ENCODE measurements at regions not wholly inside any gene's neighbourhood (a gene's known extent, or its start where the extent isn't known, plus 50 kb on each side); places are given as distances from the start of the nearest gene placed in this dataset.
"Not testable (repeated sequence)": the region's sequence is repeated elsewhere in the genome, so short reads cannot be mapped to it uniquely, and the experiment has no call there.

DNA sequence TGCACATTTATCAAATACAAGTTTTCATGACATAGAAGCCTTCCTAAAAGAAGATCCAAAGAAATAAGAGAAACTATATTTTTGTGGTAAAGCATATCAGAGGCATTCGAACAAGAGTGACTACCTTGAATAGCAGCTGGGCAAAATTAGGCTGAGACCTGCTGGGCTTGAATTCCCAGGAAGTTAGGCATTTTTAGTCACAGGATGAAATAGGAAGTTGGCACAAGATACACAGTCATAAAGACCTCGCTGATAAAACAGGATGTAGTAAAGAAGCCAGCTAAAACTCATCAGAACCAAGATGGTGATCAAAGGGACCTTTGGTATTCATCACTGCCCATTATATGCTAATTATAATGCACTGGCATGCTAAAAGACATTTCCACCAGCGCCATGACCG is 1302.3 kb upstream of the NRXN1 start:
- DNase-seq (ENCODE audit: low read depth, low spot score), result no peak

GRCh38 chr2:52327641-52328040 is 1295.7 kb upstream of the NRXN1 start:
- no peak for DNase-seq (ENCODE audit: low read depth, low spot score)

DNA sequence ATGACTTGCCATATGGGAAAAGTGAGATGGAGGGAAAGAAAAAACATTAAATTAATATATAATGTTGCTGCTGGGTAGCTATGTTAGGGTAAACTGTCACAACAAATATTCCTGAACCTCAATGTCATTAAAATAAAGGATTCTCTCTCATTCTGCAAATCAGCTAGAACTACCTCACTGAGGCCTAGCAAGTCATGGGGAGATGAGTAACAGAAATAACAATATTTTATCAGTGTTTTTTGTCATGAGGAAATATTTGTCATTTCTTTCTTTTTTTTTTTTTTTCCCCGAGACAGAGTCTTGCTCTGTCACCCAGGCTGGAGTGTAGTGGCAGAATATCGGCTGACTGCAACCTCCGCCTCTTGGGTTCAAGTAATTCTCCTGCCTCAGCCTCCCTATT is 1282.3 kb upstream of the NRXN1 start:
- no peak for DNase-seq (ENCODE audit: low read depth, low spot score)

GRCh38 chr2:52312486-52312885 is 1280.6 kb upstream of the NRXN1 start:
- peak; percentile 3 for DNase-seq (ENCODE audit: low read depth, low spot score)

DNA sequence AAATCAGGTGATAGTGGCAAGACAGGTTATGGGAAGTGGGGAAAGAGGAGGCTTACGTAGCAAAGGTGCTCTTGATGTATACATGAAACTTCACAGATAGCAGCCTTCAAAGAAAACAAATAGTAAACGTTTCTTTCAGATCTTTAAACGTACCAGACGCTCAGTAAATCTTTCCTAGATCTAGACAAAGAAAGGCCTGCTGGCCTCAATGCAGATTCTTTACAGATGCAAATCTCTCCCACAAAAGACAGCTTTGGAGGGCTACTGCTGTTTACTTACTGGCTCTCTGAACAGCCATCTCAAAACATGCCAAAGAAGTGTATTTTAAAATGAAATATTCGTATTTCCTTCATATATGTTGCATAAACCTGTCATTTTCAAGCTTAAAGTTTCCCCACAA is 1279.9 kb upstream of the NRXN1 start:
- no peak for DNase-seq (ENCODE audit: low read depth, low spot score)

- no peak for DNase-seq (ENCODE audit: low read depth, low spot score)
These were observed 1276.2 kb upstream of the NRXN1 start for GRCh38 chr2:52308156-52308555.

DNA sequence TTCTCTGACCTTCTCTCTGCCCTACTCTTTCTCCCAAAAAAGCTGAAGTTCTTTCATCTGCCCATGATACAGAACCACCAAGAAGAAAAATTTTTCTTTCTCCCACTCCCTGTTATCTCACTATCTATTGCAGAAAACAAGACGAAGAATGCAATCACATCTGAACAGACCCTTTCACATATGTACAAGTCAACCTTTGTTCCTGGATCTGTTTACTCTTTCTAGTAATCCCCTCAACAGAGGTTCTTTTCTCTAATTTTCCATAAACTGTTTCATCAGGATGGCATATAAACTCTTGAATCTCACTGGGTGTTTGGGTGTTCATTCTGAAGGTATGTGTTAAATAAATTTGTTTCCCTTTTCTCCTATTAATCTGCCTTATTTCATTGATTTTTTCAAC is 1262.7 kb upstream of the NRXN1 start:
- DNase-seq (ENCODE audit: low read depth, low spot score), result no peak

- no peak for DNase-seq (ENCODE audit: low read depth, low spot score)
These were observed 1260.9 kb upstream of the NRXN1 start for GRCh38 chr2:52292801-52293200.

DNA sequence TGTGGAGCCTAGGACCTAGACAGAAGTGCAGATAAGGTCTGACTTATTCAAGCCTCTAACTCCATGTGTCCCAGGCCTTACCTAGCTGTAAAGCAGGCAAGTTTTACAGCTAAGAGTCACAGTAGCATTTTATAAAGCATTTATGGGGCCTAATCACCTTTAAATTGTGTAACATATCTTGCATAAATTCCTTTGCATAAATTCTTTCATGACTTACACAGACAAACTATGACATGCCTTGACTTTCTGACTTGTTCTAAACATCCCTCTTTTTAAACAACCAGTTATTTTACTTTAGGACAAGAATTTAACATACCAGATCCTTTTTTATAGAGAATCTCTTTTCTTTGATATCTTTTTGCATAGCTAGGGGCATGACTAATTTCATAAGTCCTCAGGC is 1257.8 kb upstream of the NRXN1 start:
- no peak for DNase-seq (ENCODE audit: low read depth, low spot score)

- peak; percentile 37 for DNase-seq (ENCODE audit: low read depth, low spot score)
These were observed 1256.7 kb upstream of the NRXN1 start for GRCh38 chr2:52288596-52288995.

DNA sequence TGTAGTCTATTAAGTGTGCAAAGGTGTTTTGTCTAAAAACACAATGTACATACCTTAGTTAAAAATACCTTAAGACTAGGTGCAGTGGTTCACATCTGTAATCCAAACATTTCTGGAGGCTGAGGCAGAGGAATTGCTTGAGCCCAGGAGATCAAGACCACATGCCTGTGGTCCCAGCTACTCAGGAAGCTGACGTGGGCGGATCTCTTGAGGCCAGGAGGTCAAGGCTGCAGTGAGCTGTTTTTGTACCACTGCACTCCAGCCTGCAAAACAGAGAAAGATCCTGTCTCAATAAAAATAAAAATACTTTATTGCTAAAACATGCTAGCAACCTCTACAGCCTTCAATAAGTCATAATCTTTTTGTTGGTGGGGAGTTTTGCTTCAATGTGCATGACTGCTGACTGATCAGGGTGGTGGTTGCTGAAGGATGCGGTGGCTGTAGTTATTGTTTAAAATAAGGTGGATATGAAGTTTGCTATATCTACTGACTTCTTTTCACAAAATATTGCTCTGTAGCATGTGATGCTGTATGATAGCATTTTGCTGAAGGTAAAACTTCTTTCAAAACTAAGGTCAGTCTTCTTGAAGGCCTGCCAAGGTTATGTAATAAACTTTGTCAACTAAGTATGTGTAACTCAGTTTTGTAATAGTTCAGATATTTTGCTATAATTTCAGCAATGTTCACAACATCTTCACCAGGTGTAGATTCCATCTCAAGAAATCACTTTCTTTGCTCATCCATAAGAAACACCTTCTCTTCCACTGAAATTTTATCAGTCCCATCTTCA is 1238.0 kb upstream of the NRXN1 start:
- peak; percentile 12 for DNase-seq (ENCODE audit: low read depth, low spot score)

DNA sequence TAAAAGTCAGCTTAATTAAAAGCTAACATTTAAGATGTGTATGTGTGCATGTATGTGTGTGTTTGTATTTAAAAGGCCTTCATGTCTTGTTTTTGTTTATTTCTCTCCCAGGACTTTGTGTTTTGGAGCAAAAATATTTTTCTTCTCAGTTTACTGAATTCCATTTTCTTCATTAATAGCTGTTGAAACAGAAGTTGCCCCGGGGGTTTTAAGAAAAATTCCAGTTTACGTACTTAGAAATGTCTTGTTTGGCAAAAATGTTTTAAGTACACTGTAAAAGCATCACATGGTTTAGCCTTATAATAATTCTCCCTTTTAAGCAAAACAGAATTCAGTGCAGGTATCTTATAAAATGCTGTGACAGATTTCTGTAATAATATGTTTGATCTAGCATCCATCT is 1233.0 kb upstream of the NRXN1 start:
- DNase-seq (ENCODE audit: low read depth, low spot score), result no peak

DNA sequence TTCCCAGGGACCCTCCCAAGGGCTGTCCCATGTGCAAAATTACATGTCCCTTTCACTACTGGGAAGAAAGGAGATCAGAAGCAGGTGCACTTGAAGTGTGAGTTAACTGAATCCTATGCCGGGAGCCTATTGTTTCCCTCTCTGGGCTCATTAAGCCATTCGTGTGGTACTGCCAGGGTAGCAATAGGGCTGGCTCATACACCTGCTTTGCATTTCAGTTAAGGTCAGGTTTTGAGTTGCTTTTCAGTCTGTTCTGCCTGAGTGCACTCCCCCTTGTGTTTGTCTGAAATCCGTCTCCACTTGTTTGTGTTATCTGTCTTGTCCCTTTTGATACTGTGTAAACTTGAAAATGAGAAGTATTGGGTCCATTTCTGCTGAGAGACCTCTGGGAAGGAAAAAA is 1232.6 kb upstream of the NRXN1 start:
- no peak for DNase-seq (ENCODE audit: low read depth, low spot score)

GRCh38 chr2:52260904-52261303 is 1229.0 kb upstream of the NRXN1 start:
- no peak for DNase-seq (ENCODE audit: low read depth, low spot score)

- not testable (repeated sequence) for DNase-seq (ENCODE audit: low read depth, low spot score)
These were observed 1227.0 kb upstream of the NRXN1 start for GRCh38 chr2:52258967-52259366.

- DNase-seq (ENCODE audit: low read depth, low spot score), result no peak
These were observed 1226.1 kb upstream of the NRXN1 start for GRCh38 chr2:52258038-52258437.

- DNase-seq (ENCODE audit: low read depth, low spot score), result no peak
These were observed 1221.6 kb upstream of the NRXN1 start for GRCh38 chr2:52253416-52253980.

- DNase-seq (ENCODE audit: low read depth, low spot score), result no peak
These were observed 1206.8 kb upstream of the NRXN1 start for GRCh38 chr2:52238782-52239181.

DNA sequence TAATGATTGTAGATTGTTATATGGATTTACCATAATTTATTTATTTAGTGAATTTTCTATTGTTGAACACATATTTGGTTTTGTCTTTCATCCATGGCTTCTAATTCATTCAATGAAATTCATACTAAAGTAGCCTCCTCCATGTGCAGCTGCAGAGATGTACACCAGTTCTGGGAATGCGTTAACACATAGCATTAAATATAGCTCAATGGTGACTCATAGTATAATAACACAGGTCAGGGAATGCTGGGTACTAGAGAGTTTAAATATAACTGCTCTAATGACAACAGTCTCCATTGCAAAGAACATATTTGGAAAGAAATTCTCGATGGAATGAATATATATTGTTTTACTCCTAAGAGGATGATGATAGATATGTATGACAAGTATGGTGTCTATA is 1190.2 kb upstream of the NRXN1 start:
- DNase-seq (ENCODE audit: low read depth, low spot score), result no peak

DNA sequence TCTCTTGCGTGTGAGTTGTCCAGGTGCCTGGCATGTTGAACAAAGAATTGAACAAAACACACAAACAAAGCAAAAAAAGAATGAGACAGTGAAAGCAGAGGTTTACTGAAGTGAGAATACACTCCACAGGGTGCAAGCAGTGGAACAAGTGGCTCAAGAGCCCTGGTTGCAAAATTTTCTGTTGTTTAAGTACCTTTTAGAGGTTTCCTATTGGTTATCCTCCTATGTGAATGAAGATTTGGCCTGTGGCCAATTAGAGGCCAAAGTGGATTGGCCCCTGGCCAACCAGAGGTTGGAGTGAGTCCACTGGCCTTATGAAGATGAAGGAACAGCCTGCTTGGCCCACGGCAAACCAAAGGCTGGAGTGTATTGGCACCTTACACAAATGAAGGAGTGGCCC is 1188.5 kb upstream of the NRXN1 start:
- DNase-seq (ENCODE audit: low read depth, low spot score), result no peak

DNA sequence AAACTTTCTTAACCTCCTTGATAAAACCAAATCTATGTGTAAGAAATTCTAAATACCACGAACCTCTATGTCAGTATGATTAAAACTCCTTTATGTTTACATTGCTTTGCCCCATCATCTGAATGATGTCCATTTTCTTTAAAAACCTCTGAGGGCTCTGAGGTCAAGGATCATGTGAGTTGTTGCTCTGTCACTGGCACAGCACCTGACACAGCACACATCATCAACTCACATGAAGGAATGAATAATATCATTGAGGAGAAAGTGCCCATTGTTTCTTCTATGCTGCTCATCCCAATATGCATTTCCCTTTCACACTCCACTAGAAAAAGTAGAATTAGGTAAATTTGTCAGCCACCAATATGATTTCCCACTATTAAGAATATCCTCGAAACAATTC is 1178.7 kb upstream of the NRXN1 start:
- DNase-seq (ENCODE audit: low read depth, low spot score), result no peak

DNA sequence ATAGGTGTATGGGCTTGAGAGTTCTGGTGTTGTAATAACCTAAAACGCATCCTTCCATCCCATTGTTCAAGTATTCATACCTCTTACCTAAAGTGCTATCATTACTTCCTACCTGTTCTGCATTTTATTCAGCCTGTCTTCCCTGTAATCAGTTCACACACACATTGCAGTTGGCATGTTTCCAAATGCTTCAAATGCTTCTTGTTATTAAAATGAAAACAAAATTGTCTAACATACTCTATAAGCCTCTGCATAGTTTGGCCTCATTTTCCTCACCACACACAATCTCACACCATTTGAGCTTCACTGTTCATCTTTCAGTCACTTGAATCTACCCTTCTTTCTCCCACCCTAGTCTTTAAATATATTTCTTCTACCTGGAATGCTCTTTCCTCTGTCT is 1178.2 kb upstream of the NRXN1 start:
- no peak for DNase-seq (ENCODE audit: low read depth, low spot score)

GRCh38 chr2:52194342-52194741 is 1162.4 kb upstream of the NRXN1 start:
- DNase-seq (ENCODE audit: low read depth, low spot score), result no peak

DNA sequence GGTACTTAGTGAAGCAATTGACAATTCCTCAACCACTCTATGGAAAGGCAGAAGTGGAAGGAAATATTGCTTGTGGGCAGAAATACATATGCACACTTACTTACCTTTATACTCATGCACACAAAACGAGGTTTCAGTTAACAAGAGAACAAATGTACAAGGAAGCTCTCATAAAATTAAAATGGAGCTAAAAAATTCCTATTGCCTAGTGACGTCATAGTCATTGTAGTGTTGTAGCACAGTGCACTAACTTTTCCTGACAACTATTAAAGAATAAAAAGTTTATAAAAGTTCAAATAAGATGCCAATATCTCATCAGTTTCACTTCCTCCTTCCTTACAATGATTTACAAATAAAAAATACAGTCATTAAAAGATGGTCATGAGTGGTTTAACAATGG is 1161.9 kb upstream of the NRXN1 start:
- no peak for DNase-seq (ENCODE audit: low read depth, low spot score)
